ENCODE measurements at regions not wholly inside any gene's neighbourhood (a gene's known extent, or its start where the extent isn't known, plus 50 kb on each side); places are given as distances from the start of the nearest gene placed in this dataset.

DNA sequence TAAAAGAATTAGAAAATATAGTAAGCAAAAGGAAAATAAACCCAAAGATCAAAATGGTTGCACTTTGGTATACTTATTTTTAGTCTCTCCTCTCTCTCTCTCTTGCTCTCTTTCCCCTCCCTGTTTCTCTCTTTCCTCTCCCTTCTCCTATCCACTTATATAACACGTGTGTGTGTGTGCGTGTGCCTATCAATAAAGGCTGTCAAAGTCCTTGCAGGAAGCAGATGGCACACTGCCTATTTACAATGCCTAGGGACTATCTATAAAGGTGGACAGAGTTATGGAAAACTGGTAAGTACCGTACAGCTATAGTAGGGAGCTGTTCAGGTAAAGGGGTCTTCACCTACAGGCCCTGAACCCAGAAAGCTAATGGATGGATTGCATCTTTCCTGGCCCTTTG lies 161.6 kb downstream of the SQOR start:
- no peak for TF ChIP-seq POLR2AphosphoS5 (IDR thresholded peaks at IDR 0.05; ENCODE audit: low read length)
- TF ChIP-seq RELA (IDR thresholded peaks at IDR 0.05; ENCODE audit: borderline replicate concordance, partially characterized antibody) = no peak
- no peak for TF ChIP-seq POLR2A (IDR thresholded peaks at IDR 0.05; ENCODE audit: low read depth, low read length)
- no peak for TF ChIP-seq CTCF (IDR thresholded peaks at IDR 0.05 in 2 of 3, conservative IDR thresholded peaks at IDR 0.05 in 1 of 3; ENCODE audit: control insufficient read depth in 2 of 3, extremely low read depth in 1 of 3, insufficient read depth in 1 of 3, low read depth in 3 of 3, low read length in 3 of 3)

Data from GM12878 (cell line).